Fibroblast of skin of back (primary cell): ENCODE measurements at regions not wholly inside any gene's neighbourhood (a gene's known extent, or its start where the extent isn't known, plus 50 kb on each side); places are given as distances from the start of the nearest gene placed in this dataset.

ENCODE experiments used
- DNase-seq: peaks from one replicate; pipeline ENCODE4 v3.0.0-alpha.2; 2013

- no peak for DNase-seq
Observed at GRCh38 chr11:119937412-119937811, 200.5 kb downstream of the TRIM29 start.

DNA sequence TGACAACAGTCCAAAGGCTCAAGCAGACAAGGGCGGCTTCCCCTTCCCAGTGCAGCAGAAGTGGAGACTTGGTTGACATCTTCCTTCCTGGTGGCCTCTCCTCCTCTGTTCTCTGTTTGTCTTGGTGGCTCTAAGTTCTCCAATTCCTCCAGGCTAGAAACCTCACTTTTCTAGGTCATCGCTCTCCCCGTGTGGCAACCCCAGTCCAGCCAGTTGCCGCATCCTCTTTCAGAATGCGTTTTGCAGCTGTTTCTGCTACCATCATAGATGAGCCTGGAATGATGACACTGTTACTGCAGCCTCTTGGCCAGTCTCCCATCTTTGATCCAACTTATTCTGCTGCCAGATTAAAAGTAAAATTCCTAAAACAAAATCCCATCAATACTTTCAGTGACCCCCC lies 201.5 kb downstream of the TRIM29 start:
- no peak for DNase-seq

GRCh38 chr11:119935349-119935925 lies 202.5 kb downstream of the TRIM29 start:
- DNase-seq = no peak

GRCh38 chr11:119934866-119935265 lies 203.0 kb downstream of the TRIM29 start:
- no peak for DNase-seq

- no peak for DNase-seq
Observed at GRCh38 chr11:119934267-119934666, 203.6 kb downstream of the TRIM29 start.

- no peak for DNase-seq
Observed at GRCh38 chr11:119933584-119933983, 204.3 kb downstream of the TRIM29 start.

- no peak for DNase-seq
Observed at GRCh38 chr11:119932828-119933562, 204.0 kb upstream of the NECTIN1 start.

- no peak for DNase-seq
Observed at GRCh38 chr11:119928047-119928446, 199.0 kb upstream of the NECTIN1 start.

DNA sequence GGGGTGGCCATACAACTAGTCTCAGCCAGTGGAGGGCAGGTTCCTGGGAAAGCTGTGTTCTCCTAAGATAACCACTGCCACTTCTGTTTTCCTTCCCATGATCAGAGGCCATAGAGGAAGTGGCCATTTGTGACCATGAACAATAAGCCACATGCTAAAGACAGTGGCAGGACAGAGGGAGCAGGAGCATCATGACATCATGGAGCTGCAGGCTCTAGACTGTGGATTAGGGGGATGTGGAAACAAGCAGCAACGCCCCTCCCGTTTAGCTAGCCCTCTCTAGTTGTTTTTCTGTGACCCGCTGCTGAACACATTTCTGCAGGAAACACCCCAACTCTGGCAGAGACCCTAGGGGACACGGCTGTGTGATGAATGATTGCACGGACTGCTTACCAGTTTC lies 195.0 kb upstream of the NECTIN1 start:
- DNase-seq = no peak

DNA sequence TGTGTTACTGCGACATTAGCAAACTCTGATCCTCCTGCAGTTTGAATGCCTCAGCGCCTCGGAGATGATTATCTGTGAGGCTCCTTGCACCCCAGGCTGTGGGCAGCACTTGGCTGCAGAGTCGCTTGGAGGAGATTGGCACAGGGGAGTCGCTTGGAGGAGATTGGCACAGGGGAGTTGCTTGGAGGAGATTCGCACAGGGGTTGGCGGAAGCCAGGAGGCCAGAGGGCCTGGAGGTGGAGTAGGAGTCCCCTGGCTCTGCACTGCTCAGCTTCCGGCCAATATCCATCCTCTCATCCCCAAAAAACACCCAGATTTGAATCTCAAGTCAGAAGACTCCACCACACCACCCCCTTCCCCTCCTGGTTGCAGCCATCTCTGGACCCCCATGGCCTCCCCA lies 192.6 kb upstream of the NECTIN1 start:
- no peak for DNase-seq

GRCh38 chr11:119920666-119921387 lies 191.8 kb upstream of the NECTIN1 start:
- DNase-seq = no peak

GRCh38 chr11:119919656-119920055 lies 190.7 kb upstream of the NECTIN1 start:
- DNase-seq = no peak

DNA sequence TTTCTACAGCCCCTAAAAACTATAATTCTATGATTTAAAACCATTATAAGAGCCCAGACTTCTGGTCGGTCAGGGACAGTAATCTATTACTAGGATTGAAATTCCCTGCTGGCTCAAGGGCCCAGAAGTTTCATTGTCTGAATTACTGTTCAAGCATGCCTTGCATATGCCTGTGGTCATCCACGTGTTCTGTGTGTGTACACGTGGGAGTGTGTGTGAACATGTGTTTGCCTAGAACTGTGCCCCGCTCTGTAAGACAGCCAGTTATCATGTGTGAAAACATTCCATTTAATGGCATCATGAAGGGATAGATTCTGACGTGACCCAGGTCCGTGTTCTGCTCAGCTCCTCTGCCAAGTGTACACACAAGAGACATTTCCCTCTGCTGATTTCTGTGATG lies 189.3 kb upstream of the NECTIN1 start:
- DNase-seq = no peak

- DNase-seq = no peak
Observed at GRCh38 chr11:119916568-119916967, 187.6 kb upstream of the NECTIN1 start.

- no peak for DNase-seq
Observed at GRCh38 chr11:119912229-119912628, 183.2 kb upstream of the NECTIN1 start.

GRCh38 chr11:119910650-119911049 lies 181.7 kb upstream of the NECTIN1 start:
- no peak for DNase-seq

DNA sequence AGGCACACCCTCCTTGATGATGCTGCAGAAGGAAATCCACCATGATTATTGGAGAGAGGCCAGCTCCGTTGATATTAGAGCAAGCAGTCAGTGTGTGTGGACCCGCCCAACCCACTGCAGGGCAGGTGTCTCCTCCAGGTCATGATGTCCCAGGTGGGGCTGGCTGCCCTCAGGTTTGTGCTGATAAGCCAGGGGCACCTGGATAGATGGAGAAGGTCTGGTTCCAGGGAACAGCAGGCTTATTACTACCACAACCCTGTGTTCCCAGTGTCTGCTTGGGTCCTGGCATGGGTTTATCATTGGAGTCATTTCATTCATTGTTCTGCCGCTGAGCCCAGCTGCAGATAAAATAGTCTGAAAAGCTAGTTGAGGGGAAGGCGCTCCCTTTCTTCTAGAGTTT lies 181.1 kb upstream of the NECTIN1 start:
- no peak for DNase-seq

- no peak for DNase-seq
Observed at GRCh38 chr11:119909495-119909894, 180.5 kb upstream of the NECTIN1 start.

GRCh38 chr11:119909077-119909476 lies 180.1 kb upstream of the NECTIN1 start:
- no peak for DNase-seq

- no peak for DNase-seq
Observed at GRCh38 chr11:119908573-119908904, 179.5 kb upstream of the NECTIN1 start.

- no peak for DNase-seq
Observed at GRCh38 chr11:119907878-119908572, 179.0 kb upstream of the NECTIN1 start.

GRCh38 chr11:119907122-119907851 lies 178.3 kb upstream of the NECTIN1 start:
- no peak for DNase-seq

DNA sequence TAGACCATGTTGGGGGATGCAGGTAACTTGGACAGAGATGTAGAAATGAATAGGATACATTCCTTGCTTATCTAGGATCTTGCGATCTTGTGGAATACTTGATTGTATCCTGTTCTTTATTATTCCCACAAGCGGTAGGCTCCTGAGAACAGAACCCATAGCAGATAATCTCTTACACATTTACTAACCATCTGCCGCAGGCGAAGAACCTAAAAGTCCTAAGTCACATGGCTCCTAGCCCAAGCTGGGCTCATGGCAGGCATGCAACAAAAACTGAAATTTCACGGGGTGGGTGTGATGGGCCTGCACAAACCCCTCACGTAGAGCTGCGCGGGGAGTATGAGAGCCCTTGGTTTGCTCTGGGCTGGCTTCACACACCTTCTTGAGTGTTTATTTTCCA lies 177.4 kb upstream of the NECTIN1 start:
- no peak for DNase-seq
